MM.1S (cell line): ENCODE measurements at regions not wholly inside any gene's neighbourhood (a gene's known extent, or its start where the extent isn't known, plus 50 kb on each side); places are given as distances from the start of the nearest gene placed in this dataset.

Experiments
- DNase-seq: peaks from one replicate; pipeline ENCODE4 v3.0.0-alpha.2; 2015
- H2AFZ ChIP-seq: fragments of 300-600 bp; sonication (generic); 2 replicates; pipeline ENCODE4 v1.6.0; 2016; ENCODE audit warnings: antibody characterized with exemption, low read length
- H3F3A ChIP-seq: fragments of 300-600 bp; sonication (generic); 2 replicates; pipeline ENCODE4 v1.6.1; 2016; ENCODE audit warnings: mild to moderate bottlenecking, antibody characterized with exemption, low read length, moderate library complexity, mixed read lengths; ENCODE audit not compliant: insufficient read depth
- H3K27ac ChIP-seq: fragments of 300-600 bp; sonication (generic); 2 replicates; pipeline ENCODE4 v1.5.1; 2016; ENCODE audit warnings: mild to moderate bottlenecking, low read length
- H3K27me3 ChIP-seq: fragments of 300-600 bp; sonication (generic); replicated peaks from 2 replicates; pipeline ENCODE4 v1.6.0; 2016; ENCODE audit warnings: low read length; ENCODE audit not compliant: insufficient read depth
- H3K36me3 ChIP-seq: fragments of 300-600 bp; sonication (generic); replicated peaks from 2 replicates; pipeline ENCODE4 v1.6.1; 2016; ENCODE audit warnings: mild to moderate bottlenecking, low read length, mixed read lengths; ENCODE audit not compliant: insufficient read depth
- H3K4me1 ChIP-seq: fragments of 300-600 bp; sonication (generic); 2 replicates; pipeline ENCODE4 v1.6.1; 2016; ENCODE audit warnings: low read length, mixed read lengths
- H3K4me2 ChIP-seq: fragments of 300-600 bp; sonication (generic); 2 replicates; pipeline ENCODE4 v1.6.0; 2016; ENCODE audit warnings: low read depth, low read length
- H3K4me3 ChIP-seq: fragments of 300-600 bp; sonication (generic); 2 replicates; pipeline ENCODE4 v1.5.1; 2016; ENCODE audit warnings: low read length, mixed read lengths
- H3K79me2 ChIP-seq: fragments of 300-600 bp; sonication (generic); 2 replicates; pipeline ENCODE4 v1.6.1; 2016; ENCODE audit warnings: mixed run types, low read length, mixed read lengths
- H3K9ac ChIP-seq: fragments of 300-600 bp; sonication (generic); 2 replicates; pipeline ENCODE4 v1.6.1; 2016; ENCODE audit warnings: low read length, mixed read lengths
- H3K9me2 ChIP-seq: fragments of 300-600 bp; sonication (generic); replicated peaks from 2 replicates; pipeline ENCODE4 v1.6.1; 2016; ENCODE audit warnings: mild to moderate bottlenecking, low read length, mixed read lengths; ENCODE audit not compliant: insufficient read depth
- H3K9me3 ChIP-seq: fragments of 300-600 bp; sonication (generic); replicated peaks from 2 replicates; pipeline ENCODE4 v1.6.1; 2016; ENCODE audit warnings: mild to moderate bottlenecking, low read length, mixed read lengths; ENCODE audit not compliant: insufficient read depth
- H4K20me1 ChIP-seq: fragments of 300-600 bp; sonication (generic); 2 replicates; pipeline ENCODE4 v1.6.1; 2016; ENCODE audit warnings: mild to moderate bottlenecking, low read length, moderate library complexity, mixed read lengths; ENCODE audit not compliant: insufficient read depth
- CTCF ChIP-seq: fragments of 300-600 bp; sonication (generic); IDR thresholded peaks from 2 replicates; pipeline ENCODE4 v1.5.1; 2016; ENCODE audit warnings: antibody characterized with exemption, low read length, mixed read lengths
- EZH2 ChIP-seq: fragments of 300-600 bp; sonication (generic); optimal IDR thresholded peaks from 2 replicates; pipeline ENCODE3; 2017; ENCODE audit warnings: low read depth, mild to moderate bottlenecking, antibody characterized with exemption, low read length, mixed read lengths
- EZH2phosphoT487 ChIP-seq: fragments of 300-600 bp; sonication (generic); IDR thresholded peaks from 2 replicates; pipeline ENCODE4 v1.6.1; 2018; ENCODE audit warnings: antibody characterized with exemption, low read length

GRCh38 chr9:109939698-109940342 is 159.8 kb downstream of the PALM2AKAP2 start:
- no peak for TF ChIP-seq EZH2
- no peak for TF ChIP-seq CTCF
- TF ChIP-seq EZH2phosphoT487: no peak
- H4K20me1 ChIP-seq: no peaks in the 10 kb centered on the region
- no peak overlapping the region for H2AFZ ChIP-seq

GRCh38 chr9:109940561-109940960 is 160.6 kb downstream of the PALM2AKAP2 start:
- no peaks in the 10 kb centered on the region for H3K79me2 ChIP-seq
- no peak for DNase-seq
- H3K27ac ChIP-seq: no peak overlapping the region
- no peaks in the 10 kb centered on the region for H3K9me3 ChIP-seq
- no peak overlapping the region for H3K4me2 ChIP-seq
- no peak overlapping the region for H2AFZ ChIP-seq
- H3K9me2 ChIP-seq: no peaks in the 10 kb centered on the region
- no peak overlapping the region for H3K4me3 ChIP-seq
- no peaks in the 10 kb centered on the region for H3K36me3 ChIP-seq
- TF ChIP-seq EZH2: no peak
- TF ChIP-seq CTCF: no peak
- TF ChIP-seq EZH2phosphoT487: no peak
- no peaks in the 10 kb centered on the region for H3F3A ChIP-seq
- no peaks in the 10 kb centered on the region for H4K20me1 ChIP-seq
- H3K9ac ChIP-seq: no peak overlapping the region
- 0 out of 2 replicates have a peak, but pooled peaks cover 5% of the 10 kb centered on the region for H3K4me1 ChIP-seq
- no peaks in the 10 kb centered on the region for H3K27me3 ChIP-seq

More at GRCh38 chr9:109939698-109940342, 159.8 kb downstream of the PALM2AKAP2 start:
- H3K9ac ChIP-seq: no peak overlapping the region
- H3F3A ChIP-seq: no peaks in the 10 kb centered on the region
- H3K27ac ChIP-seq: no peak overlapping the region
- no peaks in the 10 kb centered on the region for H3K9me3 ChIP-seq
- H3K4me2 ChIP-seq: no peak overlapping the region
- no peaks in the 10 kb centered on the region for H3K36me3 ChIP-seq
- no peaks in the 10 kb centered on the region for H3K27me3 ChIP-seq
- DNase-seq: no peak
- H3K9me2 ChIP-seq: no peaks in the 10 kb centered on the region
- H3K79me2 ChIP-seq: no peaks in the 10 kb centered on the region
- H3K4me1 ChIP-seq: 0 out of 2 replicates have a peak, but pooled peaks cover 5% of the 10 kb centered on the region
- no peak overlapping the region for H3K4me3 ChIP-seq

- no peaks in the 10 kb centered on the region for H3K79me2 ChIP-seq
- no peaks in the 10 kb centered on the region for H3K27me3 ChIP-seq
- DNase-seq: no peak
Measured at GRCh38 chr9:109941771-109942170, 161.8 kb downstream of the PALM2AKAP2 start.

More at GRCh38 chr9:109941771-109942170, 161.8 kb downstream of the PALM2AKAP2 start:
- Histone ChIP-seq H3K27ac (no peak overlapping the region), H3K4me2 (no peak overlapping the region), H3K36me3 (no peaks in the 10 kb centered on the region), H4K20me1 (no peaks in the 10 kb centered on the region), H3K4me3 (no peak overlapping the region), H3K9ac (no peak overlapping the region), H3K4me1 (0 out of 2 replicates have a peak, but pooled peaks cover 5% of the 10 kb centered on the region), H2AFZ (no peak overlapping the region), H3F3A (no peaks in the 10 kb centered on the region), H3K9me3 (no peaks in the 10 kb centered on the region), H3K9me2 (no peaks in the 10 kb centered on the region)
- TF ChIP-seq EZH2: no peak
- no peak for TF ChIP-seq CTCF
- TF ChIP-seq EZH2phosphoT487: no peak
